HepG2 (cell line): ENCODE measurements at regions not wholly inside any gene's neighbourhood (a gene's known extent, or its start where the extent isn't known, plus 50 kb on each side); places are given as distances from the start of the nearest gene placed in this dataset.
A peak's percentile ranks its signal among the peaks of the same experiment; 100 is the strongest.

Source experiments
- ATAC-seq: fragments of 200-7000 bp; cut with Tn5 transposase; 3 replicates; pipeline ENCODE4 v1.9.1; 2020; ENCODE audit warnings: mild to moderate bottlenecking, moderate library complexity
- BruUV-seq: library from RNA; stranded (reverse); fragments of 400-500 nt; replicated peaks from 2 replicates; lab custom pipeline; 2021; lab: Mats Ljungman, UMichigan
- CTCF ChIA-PET: fragments of 300-600 bp; formaldehyde crosslinking; extraction: SDS; loops from one replicate; lab custom pipeline; 2021; ENCODE audit warnings: low total read pairs, inconsistent platforms, low intra/inter-chr PET ratio; lab: Yijun Ruan, JAX
- POLR2A ChIA-PET: fragments of 350-600 bp; sonication (Branson Sonifier 250); formaldehyde crosslinking; loops from one replicate; lab custom pipeline; 2020; ENCODE audit warnings: antibody characterized with exemption, inconsistent platforms; lab: Yijun Ruan, JAX
- DNase-seq: peaks from one replicate; pipeline ENCODE4 v3.0.0-alpha.2; 2015; ENCODE audit warnings: low spot score
- FAIRE-seq: peaks from 3 replicates; lab custom pipeline; 2011; peaks lifted over from hg19 to GRCh38; lab: Jason Lieb, UNC
- H2AFZ ChIP-seq: one replicate; pipeline ENCODE4 v1.6.1; 2011; ENCODE audit warnings: low read length, inconsistent platforms
- H3K27ac ChIP-seq: fragments of 300-600 bp; 3 replicates; pipeline ENCODE4 v1.8.0; 2011; ENCODE audit warnings: mixed run types, mild to moderate bottlenecking, mixed read lengths, low read length, inconsistent platforms; ENCODE audit not compliant: insufficient read depth; ENCODE audit errors: extremely low read length
- H3K27me3 ChIP-seq, 2 experiments: fragments of 200-600 bp in 1 of 2; 2 replicates in 1 of 2; 3 replicates in 1 of 2; pipeline versions ENCODE4 v1.6.0 to v1.8.0; 2011; ENCODE audit warnings: low read length in 2 of 2, mild to moderate bottlenecking in 2 of 2, moderate library complexity in 2 of 2, inconsistent platforms in 1 of 2; ENCODE audit not compliant: insufficient read depth in 2 of 2, control insufficient read depth in 1 of 2
- H3K36me3 ChIP-seq, 2 experiments: fragments of 200-600 bp in 1 of 2; replicated peaks in 1 of 2; 2 replicates in 1 of 2; 3 replicates in 1 of 2; pipeline versions ENCODE4 v1.5.1 to v1.8.0; 2011; ENCODE audit warnings: low read length in 2 of 2, inconsistent platforms in 1 of 2; ENCODE audit not compliant: insufficient read depth in 2 of 2, control insufficient read depth in 1 of 2
- H3K4me1 ChIP-seq: 2 replicates; pipeline ENCODE4 v1.5.1; 2012; ENCODE audit warnings: low read length, inconsistent platforms; ENCODE audit not compliant: insufficient read depth
- H3K4me2 ChIP-seq: 2 replicates; pipeline ENCODE4 v1.6.0; 2011; ENCODE audit warnings: low read depth, low read length, inconsistent platforms
- H3K4me3 ChIP-seq, 3 experiments: fragments of 200-600 bp in 1 of 3; sonication (generic), shearing (Covaris generic) in 1 of 3; replicated peaks in 1 of 3; 2 replicates each; pipeline ENCODE4 v1.5.1; 2011 to 2016; ENCODE audit warnings: low read length in 3 of 3, inconsistent platforms in 2 of 3, low read depth in 2 of 3, mild to moderate bottlenecking in 2 of 3, control low read depth in 1 of 3, mixed read lengths in 1 of 3; ENCODE audit not compliant: insufficient read depth in 1 of 3
- H3K79me2 ChIP-seq: one replicate; pipeline ENCODE4 v1.6.1; 2011; ENCODE audit warnings: low read length, inconsistent platforms; ENCODE audit not compliant: insufficient read depth
- H3K9ac ChIP-seq: 2 replicates; pipeline ENCODE4 v1.6.0; 2011; ENCODE audit warnings: mild to moderate bottlenecking, low read depth, low read length, inconsistent platforms; ENCODE audit not compliant: insufficient read depth
- H3K9me3 ChIP-seq: 2 replicates; pipeline ENCODE4 v1.5.1; 2012; ENCODE audit warnings: mild to moderate bottlenecking, low read length
- H4K20me1 ChIP-seq: 2 replicates; pipeline ENCODE4 v1.6.0; 2011; ENCODE audit warnings: inconsistent platforms, mild to moderate bottlenecking, low read length, moderate library complexity; ENCODE audit not compliant: insufficient read depth
- ATF7 ChIP-seq, 2 experiments: fragments of 450-650 bp in 1 of 2; sonication (generic) in 1 of 2; formaldehyde crosslinking in 1 of 2; IDR thresholded peaks; 2 replicates each; pipeline versions ENCODE4 v1.4.0 to v1.6.1; 2016 to 2020; ENCODE audit warnings: antibody characterized with exemption in 1 of 2, mild to moderate bottlenecking in 1 of 2, missing genetic modification reagents in 1 of 2
- ATM ChIP-seq: fragments of 450-650 bp; IDR thresholded peaks from 2 replicates; pipeline ENCODE4 v1.7.1; 2017; ENCODE audit warnings: mild to moderate bottlenecking, borderline replicate concordance
- KAT7 ChIP-seq: IDR thresholded peaks from 2 replicates; pipeline ENCODE4 v1.6.1; 2018; ENCODE audit warnings: borderline replicate concordance, missing compliant biosample characterization
- NBN ChIP-seq: fragments of 450-650 bp; conservative IDR thresholded peaks from 2 replicates; pipeline ENCODE4 v1.6.1; 2017
- PHF20 ChIP-seq: sonication (generic); formaldehyde crosslinking; IDR thresholded peaks from 2 replicates; pipeline ENCODE4 v1.5.0; 2020; ENCODE audit warnings: mild to moderate bottlenecking, missing genetic modification reagents
- PHF21A ChIP-seq: sonication (generic); formaldehyde crosslinking; IDR thresholded peaks from 2 replicates; pipeline ENCODE4 v1.5.0; 2020; ENCODE audit warnings: mild to moderate bottlenecking, missing genetic modification reagents
- ZBTB2 ChIP-seq: sonication (generic); formaldehyde crosslinking; IDR thresholded peaks from 2 replicates; pipeline ENCODE4 v1.8.0; 2022; ENCODE audit warnings: low read depth, missing genetic modification reagents
- ZBTB3 ChIP-seq: sonication (generic); formaldehyde crosslinking; IDR thresholded peaks from 2 replicates; pipeline ENCODE4 v1.4.0; 2020; ENCODE audit warnings: low read depth, mild to moderate bottlenecking, moderate library complexity, missing genetic modification reagents, borderline replicate concordance
- ZNF10 ChIP-seq: sonication (generic); formaldehyde crosslinking; IDR thresholded peaks from 2 replicates; pipeline ENCODE4 v1.4.0; 2020; ENCODE audit warnings: mild to moderate bottlenecking, low read depth, missing genetic modification reagents, borderline replicate concordance
- ZNF138 ChIP-seq: sonication (generic); formaldehyde crosslinking; IDR thresholded peaks from 2 replicates; pipeline ENCODE4 v1.5.0; 2020; ENCODE audit warnings: mild to moderate bottlenecking, low read depth, missing genetic modification reagents
- ZNF235 ChIP-seq: sonication (generic); formaldehyde crosslinking; IDR thresholded peaks from 2 replicates; pipeline ENCODE4 v1.8.1; 2023; ENCODE audit warnings: mild to moderate bottlenecking, missing genetic modification reagents, borderline replicate concordance
- ZNF264 ChIP-seq: sonication (generic); formaldehyde crosslinking; IDR thresholded peaks from 2 replicates; pipeline ENCODE4 v1.4.0; 2020; ENCODE audit warnings: missing genetic modification reagents
- ZNF354B ChIP-seq: sonication (generic); formaldehyde crosslinking; IDR thresholded peaks from 2 replicates; pipeline ENCODE4 v1.8.0; 2022; ENCODE audit warnings: mild to moderate bottlenecking, missing genetic modification reagents
- ZNF530 ChIP-seq: sonication (generic); formaldehyde crosslinking; IDR thresholded peaks from 2 replicates; pipeline ENCODE4 v1.5.0; 2020; ENCODE audit warnings: low read depth, mild to moderate bottlenecking, missing genetic modification reagents
- ZNF547 ChIP-seq: sonication (generic); formaldehyde crosslinking; IDR thresholded peaks from 2 replicates; pipeline ENCODE4 v1.5.1; 2020; ENCODE audit warnings: mild to moderate bottlenecking, missing genetic modification reagents
- WGBS: methylation state at CpG from one replicate; pipeline ENCODE4 v1.1.6; 2017; ENCODE audit warnings: low lambda C conversion rate; 5-methylcytosine and 5-hydroxymethylcytosine counted together
- in situ Hi-C: cut with HindIII; loops from 2 replicates; pipeline ENCODE4 v1.10.0; 2017; ENCODE audit warnings: low pct_unique_long_range_greater_than_20kb; ENCODE audit not compliant: extremely low pct_ligation_motif_present
- intact Hi-C: fragments of 100-400 bp; cut with micrococcal nuclease; formaldehyde crosslinking; loops from one replicate; pipeline ENCODE4 v1.10.0; 2022; ENCODE audit not compliant: unreplicated experiment
- TF ChIP-seq, protein P1 (sequence below): sonication (generic); formaldehyde crosslinking; IDR thresholded peaks from 2 replicates; pipeline ENCODE4 v1.4.0; 2020; ENCODE audit warnings: mild to moderate bottlenecking, missing genetic modification reagents
- TF ChIP-seq, protein P2 (sequence below): sonication (generic); formaldehyde crosslinking; IDR thresholded peaks from 2 replicates; pipeline ENCODE4 v1.4.0; 2020; ENCODE audit warnings: mild to moderate bottlenecking, missing genetic modification reagents
- TF ChIP-seq, protein P3 (sequence below): sonication (generic); formaldehyde crosslinking; conservative IDR thresholded peaks from 2 replicates; pipeline ENCODE4 v1.8.0; 2022; ENCODE audit warnings: missing genetic modification reagents

DNA sequence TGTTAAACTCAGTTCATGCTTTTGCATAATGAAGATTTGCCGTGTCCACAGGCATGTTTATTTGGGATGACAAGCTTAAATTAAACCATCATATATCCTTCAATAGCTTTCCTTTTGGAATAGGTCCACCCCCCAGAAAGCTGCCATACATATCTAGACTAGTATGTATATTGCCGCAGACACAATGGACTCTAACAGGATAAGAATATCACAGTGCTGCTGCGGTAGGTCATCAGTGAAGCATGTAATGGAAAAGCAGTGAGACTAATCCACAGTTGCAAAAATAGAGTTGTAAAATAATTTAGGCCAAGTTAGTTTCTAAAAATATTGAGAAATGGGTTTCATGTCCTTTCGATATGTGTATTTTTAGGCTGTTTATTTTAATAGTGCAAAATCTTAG lies 819.9 kb upstream of the DPPA4 start (continued):
- TF ChIP-seq ZNF264 (CRISPR knock-in tag) (no peak), ATM (no peak)

DNA sequence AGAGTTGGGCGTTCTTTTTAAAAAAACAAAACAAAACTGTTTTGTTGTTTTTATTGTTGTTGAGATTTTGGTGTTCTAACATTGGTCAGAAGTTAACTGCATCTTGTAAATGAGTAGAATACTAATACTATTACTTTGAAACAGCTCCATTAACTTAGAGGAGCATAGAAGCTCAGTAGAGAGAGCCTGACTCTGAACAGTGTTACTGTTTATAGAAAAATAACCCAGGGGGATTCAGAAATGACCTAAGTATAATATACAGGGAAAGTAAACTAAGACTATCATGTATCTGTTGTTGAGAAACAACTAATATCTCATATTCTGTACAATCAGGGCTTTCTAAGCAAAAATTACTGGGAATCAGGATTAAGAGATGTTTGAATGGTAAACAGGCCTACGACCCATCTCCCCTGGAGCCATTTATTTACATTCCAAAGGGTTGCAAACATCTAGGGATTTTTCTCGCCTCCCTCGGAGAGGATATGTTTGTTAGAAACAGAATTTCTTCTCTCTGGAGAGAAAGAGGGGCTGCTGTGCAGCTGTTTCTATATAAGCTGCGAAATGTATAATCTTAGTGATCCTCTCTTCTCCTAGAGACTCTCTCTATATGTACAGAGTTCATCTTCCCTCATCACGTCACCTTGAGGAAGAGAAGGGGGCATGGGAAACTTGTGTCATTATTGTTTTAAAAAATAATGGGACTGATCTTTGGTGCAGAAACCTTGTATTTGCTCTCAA lies 827.5 kb upstream of the DPPA4 start:
- intact Hi-C loops (no loop called here), in situ Hi-C loops (no loop called here)
- ChIA-PET CTCF (no interaction called here), POLR2A (no interaction called here)
- no peak overlapping the region for H3K27ac ChIP-seq
- H3K9me3 ChIP-seq, result no peaks in the 10 kb centered on the region
- no peaks in the 10 kb centered on the region for H3K27me3 ChIP-seq
- WGBS, result 7% methylated on average over 6 of the region's 6 CpGs
- H3K79me2 ChIP-seq, result no peaks in the 10 kb centered on the region
- FAIRE-seq (no peak), DNase-seq (no peak), ATAC-seq (no peak)
- no TSS peak for BruUV-seq
- H2AFZ ChIP-seq, result no peak overlapping the region
- peaks cover 8% of the 10 kb centered on the region; the same call in 1 of the 2 replicates for H3K4me1 ChIP-seq
- 0 out of 2 replicates have a peak overlapping the region, but pooled peaks have one; percentile 15 for H3K4me2 ChIP-seq
- H3K36me3 ChIP-seq, result no peaks in the 10 kb centered on the region
- H3K4me3 ChIP-seq, result no peak overlapping the region
- H3K9ac ChIP-seq, result no peak overlapping the region
- no peaks in the 10 kb centered on the region for H4K20me1 ChIP-seq
- TF ChIP-seq PHF20 (CRISPR knock-in tag) (no peak), NBN (no peak), ZNF138 (no peak), ZBTB3 (CRISPR knock-in tag) (no peak), ZBTB2 (no peak), ZNF10 (CRISPR knock-in tag) (no peak), ZNF354B (CRISPR knock-in tag) (no peak), ZNF530 (CRISPR knock-in tag) (no peak), ZNF547 (CRISPR knock-in tag) (no peak), PHF21A (no peak), ATF7 (IDR thresholded peaks at IDR 0.05) (no peak), ATF7 (CRISPR knock-in tag; IDR thresholded peaks at IDR 0.05) (no peak), KAT7 (CRISPR knock-in tag) (no peak), ZNF235 (no peak)
- TF ChIP-seq, protein P1, sequence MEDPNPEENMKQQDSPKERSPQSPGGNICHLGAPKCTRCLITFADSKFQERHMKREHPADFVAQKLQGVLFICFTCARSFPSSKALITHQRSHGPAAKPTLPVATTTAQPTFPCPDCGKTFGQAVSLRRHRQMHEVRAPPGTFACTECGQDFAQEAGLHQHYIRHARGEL (CRISPR knock-in tag), result no peak
- TF ChIP-seq, protein P2, sequence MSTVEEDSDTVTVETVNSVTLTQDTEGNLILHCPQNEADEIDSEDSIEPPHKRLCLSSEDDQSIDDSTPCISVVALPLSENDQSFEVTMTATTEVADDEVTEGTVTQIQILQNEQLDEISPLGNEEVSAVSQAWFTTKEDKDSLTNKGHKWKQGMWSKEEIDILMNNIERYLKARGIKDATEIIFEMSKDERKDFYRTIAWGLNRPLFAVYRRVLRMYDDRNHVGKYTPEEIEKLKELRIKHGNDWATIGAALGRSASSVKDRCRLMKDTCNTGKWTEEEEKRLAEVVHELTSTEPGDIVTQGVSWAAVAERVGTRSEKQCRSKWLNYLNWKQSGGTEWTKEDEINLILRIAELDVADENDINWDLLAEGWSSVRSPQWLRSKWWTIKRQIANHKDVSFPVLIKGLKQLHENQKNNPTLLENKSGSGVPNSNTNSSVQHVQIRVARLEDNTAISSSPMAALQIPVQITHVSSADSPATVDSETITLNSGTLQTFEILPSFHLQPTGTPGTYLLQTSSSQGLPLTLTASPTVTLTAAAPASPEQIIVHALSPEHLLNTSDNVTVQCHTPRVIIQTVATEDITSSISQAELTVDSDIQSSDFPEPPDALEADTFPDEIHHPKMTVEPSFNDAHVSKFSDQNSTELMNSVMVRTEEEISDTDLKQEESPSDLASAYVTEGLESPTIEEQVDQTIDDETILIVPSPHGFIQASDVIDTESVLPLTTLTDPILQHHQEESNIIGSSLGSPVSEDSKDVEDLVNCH, result no peak
- TF ChIP-seq, protein P3, sequence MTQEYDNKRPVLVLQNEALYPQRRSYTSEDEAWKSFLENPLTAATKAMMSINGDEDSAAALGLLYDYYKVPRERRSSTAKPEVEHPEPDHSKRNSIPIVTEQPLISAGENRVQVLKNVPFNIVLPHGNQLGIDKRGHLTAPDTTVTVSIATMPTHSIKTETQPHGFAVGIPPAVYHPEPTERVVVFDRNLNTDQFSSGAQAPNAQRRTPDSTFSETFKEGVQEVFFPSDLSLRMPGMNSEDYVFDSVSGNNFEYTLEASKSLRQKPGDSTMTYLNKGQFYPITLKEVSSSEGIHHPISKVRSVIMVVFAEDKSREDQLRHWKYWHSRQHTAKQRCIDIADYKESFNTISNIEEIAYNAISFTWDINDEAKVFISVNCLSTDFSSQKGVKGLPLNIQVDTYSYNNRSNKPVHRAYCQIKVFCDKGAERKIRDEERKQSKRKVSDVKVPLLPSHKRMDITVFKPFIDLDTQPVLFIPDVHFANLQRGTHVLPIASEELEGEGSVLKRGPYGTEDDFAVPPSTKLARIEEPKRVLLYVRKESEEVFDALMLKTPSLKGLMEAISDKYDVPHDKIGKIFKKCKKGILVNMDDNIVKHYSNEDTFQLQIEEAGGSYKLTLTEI, result no peak
